ENCODE measurements at regions not wholly inside any gene's neighbourhood (a gene's known extent, or its start where the extent isn't known, plus 50 kb on each side); places are given as distances from the start of the nearest gene placed in this dataset.

DNA sequence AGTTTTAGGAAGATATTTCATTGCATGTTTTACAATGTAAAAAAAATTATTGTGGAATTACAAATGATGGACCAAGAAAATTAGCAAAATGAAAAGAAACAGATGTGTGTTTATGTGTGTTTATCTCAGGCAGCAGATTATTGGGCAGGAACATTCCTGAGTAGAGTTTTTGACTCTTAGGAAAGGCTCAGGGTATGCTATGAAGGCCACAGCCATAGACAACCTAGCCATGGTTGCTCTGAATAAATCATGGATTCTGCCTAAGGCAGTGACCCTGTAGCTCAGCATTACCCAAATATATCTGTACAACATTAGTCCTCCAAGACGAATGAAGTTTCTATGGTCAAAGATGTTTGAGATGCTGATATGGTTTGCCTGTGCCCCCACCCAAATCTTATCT is 298.3 kb downstream of the PTEN start:
- Histone ChIP-seq H3K9me3 (ENCODE audit: control insufficient read depth in 2 of 3, insufficient read depth in 1 of 3, low read length in 3 of 3) (no peaks in the 10 kb centered on the region), H3K36me3 (ENCODE audit: control insufficient read depth in 2 of 3, insufficient read depth in 3 of 3, low read length in 3 of 3) (no peaks in the 10 kb centered on the region), H3K27me3 (ENCODE audit: control insufficient read depth, insufficient read depth, low read length) (no peaks in the 10 kb centered on the region), H3K4me3 (ENCODE audit: low read length in 3 of 3) (no peak overlapping the region), H3K9ac (ENCODE audit: low read length in 3 of 3) (no peak overlapping the region), H3K27ac (ENCODE audit: low read depth in 2 of 2, low read length in 2 of 2) (no peak overlapping the region), H3K4me1 (ENCODE audit: control insufficient read depth in 2 of 3, insufficient read depth in 2 of 3, low read depth in 1 of 3, low read length in 3 of 3) (no peaks in the 10 kb centered on the region)
- DNase-seq = no peak
- FAIRE-seq = no peak
- intact Hi-C loops (cut with DNase I) = no loop called here
- TF ChIP-seq, protein P1, sequence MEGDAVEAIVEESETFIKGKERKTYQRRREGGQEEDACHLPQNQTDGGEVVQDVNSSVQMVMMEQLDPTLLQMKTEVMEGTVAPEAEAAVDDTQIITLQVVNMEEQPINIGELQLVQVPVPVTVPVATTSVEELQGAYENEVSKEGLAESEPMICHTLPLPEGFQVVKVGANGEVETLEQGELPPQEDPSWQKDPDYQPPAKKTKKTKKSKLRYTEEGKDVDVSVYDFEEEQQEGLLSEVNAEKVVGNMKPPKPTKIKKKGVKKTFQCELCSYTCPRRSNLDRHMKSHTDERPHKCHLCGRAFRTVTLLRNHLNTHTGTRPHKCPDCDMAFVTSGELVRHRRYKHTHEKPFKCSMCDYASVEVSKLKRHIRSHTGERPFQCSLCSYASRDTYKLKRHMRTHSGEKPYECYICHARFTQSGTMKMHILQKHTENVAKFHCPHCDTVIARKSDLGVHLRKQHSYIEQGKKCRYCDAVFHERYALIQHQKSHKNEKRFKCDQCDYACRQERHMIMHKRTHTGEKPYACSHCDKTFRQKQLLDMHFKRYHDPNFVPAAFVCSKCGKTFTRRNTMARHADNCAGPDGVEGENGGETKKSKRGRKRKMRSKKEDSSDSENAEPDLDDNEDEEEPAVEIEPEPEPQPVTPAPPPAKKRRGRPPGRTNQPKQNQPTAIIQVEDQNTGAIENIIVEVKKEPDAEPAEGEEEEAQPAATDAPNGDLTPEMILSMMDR (IDR thresholded peaks at IDR 0.05; ENCODE audit: borderline replicate concordance, extremely low read depth, insufficient read depth) = no peak

DNA sequence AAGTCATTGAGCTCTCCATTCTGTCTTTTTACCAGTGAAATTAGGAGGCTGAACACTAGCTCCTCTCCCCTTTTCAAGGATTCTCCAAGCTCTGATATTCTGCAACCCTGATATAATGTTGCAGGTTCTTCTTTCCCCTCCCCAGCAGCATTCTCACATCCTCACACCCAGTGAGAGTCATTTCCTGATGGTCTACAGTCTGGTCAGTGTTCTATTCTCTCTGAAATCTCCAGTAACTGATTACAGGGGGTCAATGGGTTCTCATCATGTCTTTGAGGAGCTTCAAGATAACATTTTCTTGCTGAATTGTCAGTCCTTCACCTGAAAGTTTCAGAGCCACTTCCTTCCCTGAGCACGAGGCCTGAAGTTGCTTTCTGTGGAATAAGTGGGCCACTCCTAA is 299.4 kb downstream of the PTEN start:
- H3K9ac ChIP-seq (ENCODE audit: low read length in 3 of 3) = no peak overlapping the region
- no peaks in the 10 kb centered on the region for H3K36me3 ChIP-seq (ENCODE audit: control insufficient read depth in 2 of 3, insufficient read depth in 3 of 3, low read length in 3 of 3)
- H3K4me1 ChIP-seq (ENCODE audit: control insufficient read depth in 2 of 3, insufficient read depth in 2 of 3, low read depth in 1 of 3, low read length in 3 of 3) = no peaks in the 10 kb centered on the region
- no peak overlapping the region for H3K27ac ChIP-seq (ENCODE audit: low read depth in 2 of 2, low read length in 2 of 2)
- TF ChIP-seq, protein P1 (IDR thresholded peaks at IDR 0.05; ENCODE audit: borderline replicate concordance, extremely low read depth, insufficient read depth) = no peak
- intact Hi-C loops (cut with DNase I) = no loop called here
- H3K9me3 ChIP-seq (ENCODE audit: control insufficient read depth in 2 of 3, insufficient read depth in 1 of 3, low read length in 3 of 3) = no peaks in the 10 kb centered on the region
- FAIRE-seq (no peak), DNase-seq (no peak)
- H3K4me3 ChIP-seq (ENCODE audit: low read length in 3 of 3) = no peak overlapping the region
- no peaks in the 10 kb centered on the region for H3K27me3 ChIP-seq (ENCODE audit: control insufficient read depth, insufficient read depth, low read length)

- H3K9me3 ChIP-seq (ENCODE audit: control insufficient read depth in 2 of 3, insufficient read depth in 1 of 3, low read length in 3 of 3) = no peaks in the 10 kb centered on the region
- no peaks in the 10 kb centered on the region for H3K4me1 ChIP-seq (ENCODE audit: control insufficient read depth in 2 of 3, insufficient read depth in 2 of 3, low read depth in 1 of 3, low read length in 3 of 3)
- H3K27me3 ChIP-seq (ENCODE audit: control insufficient read depth, insufficient read depth, low read length) = no peaks in the 10 kb centered on the region
- no peaks in the 10 kb centered on the region for H3K36me3 ChIP-seq (ENCODE audit: control insufficient read depth in 2 of 3, insufficient read depth in 3 of 3, low read length in 3 of 3)
- no peak overlapping the region for H3K27ac ChIP-seq (ENCODE audit: low read depth in 2 of 2, low read length in 2 of 2)
- no peak overlapping the region for H3K4me3 ChIP-seq (ENCODE audit: low read length in 3 of 3)
- no peak overlapping the region for H3K9ac ChIP-seq (ENCODE audit: low read length in 3 of 3)
- DNase-seq (no peak), FAIRE-seq (no peak)
- intact Hi-C loops (cut with DNase I) = no loop called here
- TF ChIP-seq, protein P1 (IDR thresholded peaks at IDR 0.05; ENCODE audit: borderline replicate concordance, extremely low read depth, insufficient read depth) = no peak
Measured at GRCh38 chr10:88163572-88163971, 300.1 kb downstream of the PTEN start.

DNA sequence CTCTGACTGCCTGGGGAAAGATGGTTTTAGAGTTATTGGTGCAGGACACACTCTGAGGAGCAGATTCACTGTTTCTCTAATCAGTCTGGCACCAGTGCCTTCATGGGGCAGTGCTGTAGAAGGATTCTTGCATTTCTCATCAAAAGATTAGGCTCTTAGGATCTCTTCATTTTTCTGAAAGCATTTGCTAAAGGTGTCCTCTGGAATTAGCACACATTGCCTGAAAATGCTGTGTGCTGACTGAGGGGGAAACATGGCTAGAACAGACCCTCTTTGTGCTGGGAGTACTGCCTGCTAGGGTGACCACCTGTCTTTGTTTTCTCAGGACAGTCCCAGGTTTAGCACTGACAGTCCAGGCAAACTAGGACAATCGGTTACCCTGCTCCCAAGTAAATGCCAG is 301.0 kb downstream of the PTEN start:
- Histone ChIP-seq H3K27ac (ENCODE audit: low read depth in 2 of 2, low read length in 2 of 2) (no peak overlapping the region), H3K9ac (ENCODE audit: low read length in 3 of 3) (no peak overlapping the region), H3K4me1 (ENCODE audit: control insufficient read depth in 2 of 3, insufficient read depth in 2 of 3, low read depth in 1 of 3, low read length in 3 of 3) (no peaks in the 10 kb centered on the region), H3K27me3 (ENCODE audit: control insufficient read depth, insufficient read depth, low read length) (no peaks in the 10 kb centered on the region), H3K36me3 (ENCODE audit: control insufficient read depth in 2 of 3, insufficient read depth in 3 of 3, low read length in 3 of 3) (no peaks in the 10 kb centered on the region), H3K9me3 (ENCODE audit: control insufficient read depth in 2 of 3, insufficient read depth in 1 of 3, low read length in 3 of 3) (no peaks in the 10 kb centered on the region), H3K4me3 (ENCODE audit: low read length in 3 of 3) (no peak overlapping the region)
- TF ChIP-seq, protein P1 (IDR thresholded peaks at IDR 0.05; ENCODE audit: borderline replicate concordance, extremely low read depth, insufficient read depth) = no peak
- intact Hi-C loops (cut with DNase I) = no loop called here
- FAIRE-seq (no peak), DNase-seq (peak in 2 of 5 donors; percentile 9 to 12)

Data from kidney (tissue), 13 donors.